WERI-Rb-1 (cell line): ENCODE measurements at regions not wholly inside any gene's neighbourhood (a gene's known extent, or its start where the extent isn't known, plus 50 kb on each side); places are given as distances from the start of the nearest gene placed in this dataset.

Experiments used
- DNase-seq: peaks from one replicate; pipeline ENCODE4 v3.0.0-alpha.2; 2020
- H3K27ac ChIP-seq: fragments of 250-450 bp; sonication (Bioruptor Pico); 2 replicates; pipeline ENCODE4 v1.5.1; 2020; ENCODE audit warnings: mild to moderate bottlenecking, moderate library complexity
- H3K27me3 ChIP-seq: fragments of 250-450 bp; sonication (Bioruptor Pico); 2 replicates; pipeline ENCODE4 v1.5.1; 2021; ENCODE audit warnings: mild to moderate bottlenecking, low read depth, moderate library complexity; ENCODE audit not compliant: insufficient read depth, severe bottlenecking
- H3K36me3 ChIP-seq: fragments of 250-450 bp; sonication (Bioruptor Pico); 2 replicates; pipeline ENCODE4 v1.5.1; 2020; ENCODE audit warnings: mild to moderate bottlenecking, moderate library complexity
- H3K4me3 ChIP-seq: 2 replicates; pipeline ENCODE4 v1.5.1; 2011; ENCODE audit warnings: low read depth, mild to moderate bottlenecking, control low read depth, low read length
- H3K9me3 ChIP-seq: fragments of 250-450 bp; sonication (Bioruptor Pico); 2 replicates; pipeline ENCODE4 v1.5.1; 2021; ENCODE audit warnings: mild to moderate bottlenecking, moderate library complexity; ENCODE audit not compliant: severe bottlenecking
- CTCF ChIP-seq: IDR thresholded peaks from 2 replicates; pipeline ENCODE4 v1.5.1; 2011; ENCODE audit warnings: low read depth, mild to moderate bottlenecking, control low read depth, inconsistent platforms, low read length

GRCh38 chr6:139743664-139744437 lies 369.4 kb upstream of the CITED2 start:
- no peak overlapping the region for H3K4me3 ChIP-seq
- no peak for TF ChIP-seq CTCF
- H3K9me3 ChIP-seq = no peaks in the 10 kb centered on the region
- H3K27ac ChIP-seq = no peak overlapping the region
- no peaks in the 10 kb centered on the region for H3K36me3 ChIP-seq
- H3K27me3 ChIP-seq = no peaks in the 10 kb centered on the region
- no peak for DNase-seq

- no peaks in the 10 kb centered on the region for H3K36me3 ChIP-seq
- H3K27ac ChIP-seq = no peak overlapping the region
- no peak overlapping the region for H3K4me3 ChIP-seq
- H3K9me3 ChIP-seq = no peaks in the 10 kb centered on the region
- H3K27me3 ChIP-seq = no peaks in the 10 kb centered on the region
- DNase-seq = no peak
- no peak for TF ChIP-seq CTCF
These were observed 368.2 kb upstream of the CITED2 start for GRCh38 chr6:139742671-139743070.

- DNase-seq = no peak
- Histone ChIP-seq H3K27ac (no peak overlapping the region), H3K4me3 (no peak overlapping the region), H3K9me3 (no peaks in the 10 kb centered on the region), H3K27me3 (no peaks in the 10 kb centered on the region), H3K36me3 (no peaks in the 10 kb centered on the region)
- no peak for TF ChIP-seq CTCF
These were observed 364.5 kb upstream of the CITED2 start for GRCh38 chr6:139738801-139739455.

- no peaks in the 10 kb centered on the region for H3K36me3 ChIP-seq
- H3K4me3 ChIP-seq = no peak overlapping the region
- H3K27me3 ChIP-seq = no peaks in the 10 kb centered on the region
- TF ChIP-seq CTCF = no peak
- no peak for DNase-seq
- no peak overlapping the region for H3K27ac ChIP-seq
- H3K9me3 ChIP-seq = no peaks in the 10 kb centered on the region
These were observed 362.0 kb upstream of the CITED2 start for GRCh38 chr6:139736325-139736906.

- no peak for DNase-seq
- no peak overlapping the region for H3K27ac ChIP-seq
- no peaks in the 10 kb centered on the region for H3K9me3 ChIP-seq
- H3K36me3 ChIP-seq = no peaks in the 10 kb centered on the region
- H3K27me3 ChIP-seq = no peaks in the 10 kb centered on the region
- H3K4me3 ChIP-seq = no peak overlapping the region
- no peak for TF ChIP-seq CTCF
These were observed 358.0 kb upstream of the CITED2 start for GRCh38 chr6:139732451-139732850.
